ENCODE measurements at regions not wholly inside any gene's neighbourhood (a gene's known extent, or its start where the extent isn't known, plus 50 kb on each side); places are given as distances from the start of the nearest gene placed in this dataset.

- TF ChIP-seq ZNF274 (IDR thresholded peaks at IDR 0.05; ENCODE audit: low read depth, low read length) (no peak), YY1 (IDR thresholded peaks at IDR 0.05; ENCODE audit: insufficient read depth, insufficient read length) (no peak)
Observed at GRCh38 chr13:69495096-69495495, 612.5 kb upstream of the ATXN8OS start.
